ENCODE measurements at regions not wholly inside any gene's neighbourhood (a gene's known extent, or its start where the extent isn't known, plus 50 kb on each side); places are given as distances from the start of the nearest gene placed in this dataset.

DNA sequence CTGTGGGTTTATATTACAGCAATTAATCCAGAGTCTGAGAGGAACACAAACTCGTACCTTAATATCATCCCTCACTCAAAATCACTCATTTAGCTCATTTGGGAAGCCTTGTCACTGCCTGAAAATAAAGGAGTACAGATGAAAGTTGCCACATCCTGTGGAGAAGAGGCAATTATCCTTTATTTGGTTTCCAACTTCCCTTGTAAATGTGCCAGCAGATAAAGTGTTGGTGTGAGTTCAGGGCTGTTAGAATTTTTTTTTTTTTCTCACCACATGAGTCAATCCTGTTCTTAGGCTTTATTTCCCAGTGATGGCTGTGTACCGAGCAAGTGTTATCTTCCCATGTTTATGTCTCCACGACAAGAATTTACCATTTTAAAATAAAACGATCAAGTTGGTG, 99.0 kb upstream of the SMIM30 start:
- no peak for TF ChIP-seq PAX5 (IDR thresholded peaks at IDR 0.05; ENCODE audit: borderline replicate concordance, low read depth, low read length)
- TF ChIP-seq, protein P1, sequence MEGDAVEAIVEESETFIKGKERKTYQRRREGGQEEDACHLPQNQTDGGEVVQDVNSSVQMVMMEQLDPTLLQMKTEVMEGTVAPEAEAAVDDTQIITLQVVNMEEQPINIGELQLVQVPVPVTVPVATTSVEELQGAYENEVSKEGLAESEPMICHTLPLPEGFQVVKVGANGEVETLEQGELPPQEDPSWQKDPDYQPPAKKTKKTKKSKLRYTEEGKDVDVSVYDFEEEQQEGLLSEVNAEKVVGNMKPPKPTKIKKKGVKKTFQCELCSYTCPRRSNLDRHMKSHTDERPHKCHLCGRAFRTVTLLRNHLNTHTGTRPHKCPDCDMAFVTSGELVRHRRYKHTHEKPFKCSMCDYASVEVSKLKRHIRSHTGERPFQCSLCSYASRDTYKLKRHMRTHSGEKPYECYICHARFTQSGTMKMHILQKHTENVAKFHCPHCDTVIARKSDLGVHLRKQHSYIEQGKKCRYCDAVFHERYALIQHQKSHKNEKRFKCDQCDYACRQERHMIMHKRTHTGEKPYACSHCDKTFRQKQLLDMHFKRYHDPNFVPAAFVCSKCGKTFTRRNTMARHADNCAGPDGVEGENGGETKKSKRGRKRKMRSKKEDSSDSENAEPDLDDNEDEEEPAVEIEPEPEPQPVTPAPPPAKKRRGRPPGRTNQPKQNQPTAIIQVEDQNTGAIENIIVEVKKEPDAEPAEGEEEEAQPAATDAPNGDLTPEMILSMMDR (IDR thresholded peaks at IDR 0.05 in 2 of 3, conservative IDR thresholded peaks at IDR 0.05 in 1 of 3; ENCODE audit: control insufficient read depth in 2 of 3, extremely low read depth in 1 of 3, insufficient read depth in 1 of 3, low read depth in 3 of 3, low read length in 3 of 3), result no peak
- TF ChIP-seq ZNF274 (IDR thresholded peaks at IDR 0.05; ENCODE audit: insufficient read depth, insufficient read length), result no peak
- TF ChIP-seq, protein P2, sequence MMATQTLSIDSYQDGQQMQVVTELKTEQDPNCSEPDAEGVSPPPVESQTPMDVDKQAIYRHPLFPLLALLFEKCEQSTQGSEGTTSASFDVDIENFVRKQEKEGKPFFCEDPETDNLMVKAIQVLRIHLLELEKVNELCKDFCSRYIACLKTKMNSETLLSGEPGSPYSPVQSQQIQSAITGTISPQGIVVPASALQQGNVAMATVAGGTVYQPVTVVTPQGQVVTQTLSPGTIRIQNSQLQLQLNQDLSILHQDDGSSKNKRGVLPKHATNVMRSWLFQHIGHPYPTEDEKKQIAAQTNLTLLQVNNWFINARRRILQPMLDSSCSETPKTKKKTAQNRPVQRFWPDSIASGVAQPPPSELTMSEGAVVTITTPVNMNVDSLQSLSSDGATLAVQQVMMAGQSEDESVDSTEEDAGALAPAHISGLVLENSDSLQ (IDR thresholded peaks at IDR 0.05), result no peak
- no peak for TF ChIP-seq POLR2A (IDR thresholded peaks at IDR 0.05; ENCODE audit: low read depth, low read length)
- TF ChIP-seq, protein P3, sequence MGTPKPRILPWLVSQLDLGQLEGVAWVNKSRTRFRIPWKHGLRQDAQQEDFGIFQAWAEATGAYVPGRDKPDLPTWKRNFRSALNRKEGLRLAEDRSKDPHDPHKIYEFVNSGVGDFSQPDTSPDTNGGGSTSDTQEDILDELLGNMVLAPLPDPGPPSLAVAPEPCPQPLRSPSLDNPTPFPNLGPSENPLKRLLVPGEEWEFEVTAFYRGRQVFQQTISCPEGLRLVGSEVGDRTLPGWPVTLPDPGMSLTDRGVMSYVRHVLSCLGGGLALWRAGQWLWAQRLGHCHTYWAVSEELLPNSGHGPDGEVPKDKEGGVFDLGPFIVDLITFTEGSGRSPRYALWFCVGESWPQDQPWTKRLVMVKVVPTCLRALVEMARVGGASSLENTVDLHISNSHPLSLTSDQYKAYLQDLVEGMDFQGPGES (IDR thresholded peaks at IDR 0.05), result no peak
- TF ChIP-seq CEBPB (IDR thresholded peaks at IDR 0.05; ENCODE audit: borderline replicate concordance in 1 of 2, low read depth in 2 of 2, low read length in 2 of 2), result no peak
- TF ChIP-seq SRF (IDR thresholded peaks at IDR 0.05; ENCODE audit: low read depth in 2 of 2, low read length in 2 of 2), result no peak
- TF ChIP-seq MEF2A (IDR thresholded peaks at IDR 0.05; ENCODE audit: insufficient read depth, low read depth, low read length), result no peak
